K562 (cell line): ENCODE measurements at regions not wholly inside any gene's neighbourhood (a gene's known extent, or its start where the extent isn't known, plus 50 kb on each side); places are given as distances from the start of the nearest gene placed in this dataset.

ENCODE experiments used
- ATAC-seq: fragments of 200-7000 bp; cut with Tn5 transposase; 3 replicates; pipeline ENCODE4 v1.9.1; 2020; ENCODE audit warnings: moderate library complexity
- BruUV-seq: library from RNA; stranded (reverse); fragments of 400-500 nt; replicated peaks from 2 replicates; lab custom pipeline; 2021; lab: Mats Ljungman, UMichigan
- CTCF ChIA-PET: fragments of 300-600 bp; formaldehyde crosslinking; extraction: SDS; loops from one replicate; lab custom pipeline; 2021; ENCODE audit warnings: low intra/inter-chr PET ratio; lab: Yijun Ruan, JAX
- POLR2A ChIA-PET: fragments of 300-600, 350-650 bp; sonication (Branson Sonifier 250); formaldehyde crosslinking; extraction: SDS; loops from one replicate; lab custom pipeline; 2021; ENCODE audit warnings: antibody characterized with exemption, inconsistent platforms; lab: Yijun Ruan, JAX
- DNase-seq, 4 experiments: peaks; one replicate each; pipeline versions ENCODE4 v3.0.0 to v3.0.0-alpha.2; 2011 to 2018; ENCODE audit warnings: low spot score in 3 of 4, mixed read lengths in 3 of 4; ENCODE audit errors: extremely low read depth in 1 of 4
- FAIRE-seq: peaks from 2 replicates; lab custom pipeline; 2011; peaks lifted over from hg19 to GRCh38; lab: Jason Lieb, UNC
- H2AFZ ChIP-seq: 2 replicates; pipeline ENCODE4 v1.6.0; 2011; ENCODE audit warnings: low read depth, low read length, control low read depth, inconsistent platforms
- H3K27ac ChIP-seq: fragments of 200-600 bp; 3 replicates; pipeline ENCODE4 v1.8.0; 2011; ENCODE audit warnings: low read depth, mild to moderate bottlenecking, control low read depth, inconsistent platforms, low read length, moderate library complexity, mixed read lengths; ENCODE audit errors: extremely low read depth
- H3K27me3 ChIP-seq, 2 experiments: fragments of 300-600 bp in 1 of 2; 2 replicates in 1 of 2; 3 replicates in 1 of 2; pipeline versions ENCODE4 v1.6.0 to v1.8.0; 2011; ENCODE audit warnings: inconsistent platforms in 2 of 2, low read length in 2 of 2, mild to moderate bottlenecking in 1 of 2, mixed read lengths in 1 of 2, moderate library complexity in 1 of 2; ENCODE audit not compliant: control insufficient read depth in 2 of 2, insufficient read depth in 2 of 2
- H3K36me3 ChIP-seq: fragments of 300-600 bp; 3 replicates; pipeline ENCODE4 v1.8.0; 2011; ENCODE audit warnings: mild to moderate bottlenecking, low read length, inconsistent platforms; ENCODE audit not compliant: control insufficient read depth, insufficient read depth
- H3K4me1 ChIP-seq, 2 experiments: fragments of 200-600 bp in 1 of 2; replicated peaks in 1 of 2; 2 replicates in 1 of 2; 3 replicates in 1 of 2; pipeline versions ENCODE4 v1.5.1 to v1.8.0; 2011; ENCODE audit warnings: inconsistent platforms in 2 of 2, low read length in 2 of 2, mild to moderate bottlenecking in 1 of 2, mixed read lengths in 1 of 2, moderate library complexity in 1 of 2; ENCODE audit not compliant: control insufficient read depth in 2 of 2, insufficient read depth in 2 of 2
- H3K4me2 ChIP-seq: 2 replicates; pipeline ENCODE4 v1.6.1; 2011; ENCODE audit warnings: low read length, control low read depth, inconsistent platforms, mixed read lengths; ENCODE audit not compliant: insufficient read depth
- H3K4me3 ChIP-seq: fragments of 200-600 bp; sonication (generic), shearing (Covaris generic); 2 replicates; pipeline ENCODE4 v1.5.1; 2016; ENCODE audit warnings: control low read depth, inconsistent platforms
- H3K79me2 ChIP-seq: fragments of 200-600 bp; 3 replicates; pipeline ENCODE4 v1.8.0; 2011; ENCODE audit warnings: low read length, inconsistent platforms; ENCODE audit not compliant: control insufficient read depth, insufficient read depth
- H3K9ac ChIP-seq, 2 experiments: 2 replicates each; pipeline versions ENCODE4 v1.6.0 to v1.6.1; 2011; ENCODE audit warnings: low read depth in 2 of 2, low read length in 2 of 2, control low read depth in 1 of 2, inconsistent platforms in 1 of 2, mild to moderate bottlenecking in 1 of 2, mixed read lengths in 1 of 2; ENCODE audit not compliant: insufficient read depth in 1 of 2
- H3K9me1 ChIP-seq: one replicate; pipeline ENCODE4 v1.6.0; 2011; ENCODE audit warnings: inconsistent platforms, mild to moderate bottlenecking, low read length, moderate library complexity; ENCODE audit not compliant: control insufficient read depth, insufficient read depth
- H3K9me3 ChIP-seq: replicated peaks from 2 replicates; pipeline ENCODE4 v1.5.1; 2011; ENCODE audit warnings: low read depth, low read length, inconsistent platforms; ENCODE audit not compliant: control insufficient read depth, insufficient read depth
- H4K20me1 ChIP-seq: replicated peaks from 2 replicates; pipeline ENCODE4 v1.6.1; 2011; ENCODE audit warnings: low read length, inconsistent platforms, mixed read lengths; ENCODE audit not compliant: control insufficient read depth, insufficient read depth
- BCLAF1 ChIP-seq, 2 experiments: fragments of 450-650 bp in 1 of 2; IDR thresholded peaks; 2 replicates each; pipeline ENCODE4 v1.6.1; 2011 to 2017; ENCODE audit warnings: low read depth in 2 of 2, antibody characterized with exemption in 1 of 2, borderline replicate concordance in 1 of 2, low read length in 1 of 2, mild to moderate bottlenecking in 1 of 2, mixed read lengths in 1 of 2; ENCODE audit not compliant: control insufficient read depth in 1 of 2
- NFE2L1 ChIP-seq: fragments of 450-650 bp; IDR thresholded peaks from 2 replicates; pipeline ENCODE4 v1.6.1; 2016; ENCODE audit warnings: missing genetic modification characterization, low read depth, mild to moderate bottlenecking, missing compliant biosample characterization, moderate library complexity, borderline replicate concordance
- PBX2 ChIP-seq, 2 experiments: IDR thresholded peaks in 1 of 2; conservative IDR thresholded peaks in 1 of 2; 2 replicates each; pipeline ENCODE4 v1.6.1; 2016; ENCODE audit warnings: low read depth in 2 of 2, mild to moderate bottlenecking in 1 of 2, missing compliant biosample characterization in 1 of 2, missing genetic modification characterization in 1 of 2, moderate library complexity in 1 of 2
- TGIF2 ChIP-seq: sonication (generic); formaldehyde crosslinking; IDR thresholded peaks from 2 replicates; pipeline ENCODE4 v1.8.1; 2022; ENCODE audit warnings: mild to moderate bottlenecking, missing genetic modification reagents, moderate library complexity
- ZNF512 ChIP-seq: IDR thresholded peaks from 2 replicates; pipeline ENCODE4 v1.6.1; 2016; ENCODE audit warnings: missing genetic modification characterization, missing compliant biosample characterization
- WGBS: fragments of 100-300 bp; shearing (Covaris generic); methylation state at CpG from one replicate; pipeline ENCODE4 v1.1.6; 2016; ENCODE audit warnings: low coverage, mixed read lengths; ENCODE audit not compliant: insufficient coverage; ENCODE audit errors: missing lambda C conversion rate; 5-methylcytosine and 5-hydroxymethylcytosine counted together
- in situ Hi-C: fragments of 300-500 bp; cut with MboI; formaldehyde crosslinking; loops from 4 replicates; pipeline ENCODE4 v1.15.0; 2018; ENCODE audit warnings: inconsistent platforms, mixed read lengths
- intact Hi-C: fragments of 100-400 bp; cut with micrococcal nuclease; formaldehyde crosslinking; loops from 2 replicates; pipeline ENCODE4 v1.14.2; 2022

DNA sequence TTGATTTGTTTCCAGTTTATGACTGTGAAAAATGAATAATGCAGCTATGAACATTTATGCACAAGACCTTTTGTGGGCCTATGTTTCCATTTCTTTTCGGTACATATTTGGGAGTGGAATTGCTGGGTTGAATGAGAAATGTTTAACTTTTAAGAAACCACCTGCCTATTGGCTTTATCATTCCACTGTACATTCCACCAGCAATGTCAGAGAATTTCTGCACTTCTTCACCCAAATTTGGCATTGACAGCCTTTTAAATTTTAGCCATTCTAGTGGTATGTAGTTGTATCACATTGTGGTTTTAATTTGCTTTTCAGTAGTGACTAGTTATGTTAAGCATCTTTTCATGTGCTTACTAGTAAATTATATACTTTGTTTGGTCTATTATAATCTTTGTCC, 317.0 kb upstream of the TMTC1 start:
- H3K9me1 ChIP-seq, result no peaks in the 10 kb centered on the region
- CTCF ChIA-PET, result no interaction called here
- no peak for ATAC-seq
- in situ Hi-C loops, result no loop called here
- no peak overlapping the region for H3K27ac ChIP-seq
- no peak overlapping the region for H3K9ac ChIP-seq
- DNase-seq, result no peak
- H3K4me1 ChIP-seq, result no peaks in the 10 kb centered on the region
- H4K20me1 ChIP-seq, result no peaks in the 10 kb centered on the region
- H3K4me3 ChIP-seq, result no peak overlapping the region
- FAIRE-seq, result no peak
- no peak overlapping the region for H3K4me2 ChIP-seq
- no peaks in the 10 kb centered on the region for H3K79me2 ChIP-seq
- no peaks in the 10 kb centered on the region; the same call in 1 of the 2 replicates for H3K9me3 ChIP-seq
- no peaks in the 10 kb centered on the region for H3K36me3 ChIP-seq
- H3K27me3 ChIP-seq, result no peaks in the 10 kb centered on the region
- WGBS, result 6% methylated on average over 1 of the region's 1 CpG
- H2AFZ ChIP-seq, result no peak overlapping the region
- intact Hi-C loops, result no loop called here
- POLR2A ChIA-PET, result no interaction called here
- TF ChIP-seq NFE2L1 (tag), result no peak
- no TSS peak for BruUV-seq

DNA sequence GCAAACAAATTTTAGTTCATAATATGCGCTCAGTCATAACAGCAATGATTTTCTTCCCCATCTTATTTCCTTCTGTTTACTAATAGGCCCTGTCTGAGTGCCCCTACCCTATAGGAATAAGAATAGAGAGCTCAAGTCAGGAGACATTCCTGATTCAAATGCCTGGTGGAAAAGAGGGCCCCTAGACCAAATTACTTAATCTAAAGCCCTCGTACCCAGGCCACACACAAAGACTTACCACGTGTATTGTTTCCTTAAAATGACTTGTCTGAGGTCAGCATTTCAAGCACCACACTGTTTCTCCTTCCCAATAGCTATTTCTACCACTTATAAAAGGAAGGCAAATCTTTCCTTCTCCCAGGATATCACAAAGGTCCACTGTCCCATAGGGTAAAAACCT, 314.9 kb upstream of the TMTC1 start:
- in situ Hi-C loops, result no loop called here
- H3K27ac ChIP-seq, result no peak overlapping the region
- ChIA-PET POLR2A (interaction anchor here (0.6 kb wide), 1 partner anchor 26 kb away, joined by 3 read pairs; no protein-coding TSS in a partner anchor), CTCF (no interaction called here)
- H3K9me3 ChIP-seq, result no peaks in the 10 kb centered on the region
- H3K4me3 ChIP-seq, result no peak overlapping the region
- H3K4me2 ChIP-seq, result no peak overlapping the region
- no peaks in the 10 kb centered on the region for H3K4me1 ChIP-seq
- DNase-seq (no peak), ATAC-seq (no peak), FAIRE-seq (no peak)
- H3K27me3 ChIP-seq, result no peaks in the 10 kb centered on the region
- no peak overlapping the region for H3K9ac ChIP-seq
- BruUV-seq, result no TSS peak
- no peaks in the 10 kb centered on the region for H4K20me1 ChIP-seq
- no peaks in the 10 kb centered on the region for H3K79me2 ChIP-seq
- H2AFZ ChIP-seq, result no peak overlapping the region
- H3K9me1 ChIP-seq, result no peaks in the 10 kb centered on the region
- intact Hi-C loops, result no loop called here
- WGBS, result 0% methylated on average over 3 of the region's 3 CpGs
- H3K36me3 ChIP-seq, result no peaks in the 10 kb centered on the region
- TF ChIP-seq ZNF512 (tag) (no peak), TGIF2 (CRISPR knock-in tag) (no peak), PBX2 (CRISPR knock-in tag; IDR thresholded peaks at IDR 0.05; ENCODE audit: low read depth) (no peak), PBX2 (tag; conservative IDR thresholded peaks at IDR 0.05; ENCODE audit: low read depth) (no peak), BCLAF1 (IDR thresholded peaks at IDR 0.05; ENCODE audit: borderline replicate concordance in 1 of 2, control insufficient read depth in 1 of 2, low read depth in 2 of 2, low read length in 1 of 2) (no peak)
